Stimulated activated naive B cell treated with anti-CD40 and anti-IgM and Interleukin-4, amounts not matched to agents 10 μg/mL and 1 μg/mL and 100 μg/mL, for 72 hours (primary cell): ENCODE measurements at regions not wholly inside any gene's neighbourhood (a gene's known extent, or its start where the extent isn't known, plus 50 kb on each side); places are given as distances from the start of the nearest gene placed in this dataset.

Source experiments
- ATAC-seq, 2 donors: fragments of 150-1000 bp; cut with Tn5 transposase; replicated peaks; 2 replicates each; pipeline ENCODE4 v1.10.0; 2021; ENCODE audit warnings: moderate library complexity in 1 of 2
- DNase-seq: peaks from one replicate; pipeline ENCODE4 v3.0.0; 2021
- H3K27ac Mint-ChIP-seq: one replicate; pipeline ENCODE4 v1.8.0; 2022; ENCODE audit warnings: mild to moderate bottlenecking, mixed read lengths
- H3K27me3 Mint-ChIP-seq, 2 donors: one replicate each; pipeline ENCODE4 v1.8.0; 2022; ENCODE audit warnings: mixed read lengths in 2 of 2
- H3K36me3 Mint-ChIP-seq, 2 donors: one replicate each; pipeline ENCODE4 v1.8.0; 2022; ENCODE audit warnings: mixed read lengths in 2 of 2, mild to moderate bottlenecking in 1 of 2
- H3K4me1 Mint-ChIP-seq, 2 donors: one replicate each; pipeline ENCODE4 v1.8.0; 2022; ENCODE audit warnings: mixed read lengths in 2 of 2, mild to moderate bottlenecking in 1 of 2
- H3K4me3 Mint-ChIP-seq, 2 donors: one replicate each; pipeline ENCODE4 v1.8.0; 2022; ENCODE audit warnings: mild to moderate bottlenecking in 2 of 2, mixed read lengths in 2 of 2, moderate library complexity in 1 of 2
- H3K9me3 Mint-ChIP-seq, 2 donors: one replicate each; pipeline ENCODE4 v1.8.0; 2022; ENCODE audit warnings: mixed read lengths in 2 of 2, mild to moderate bottlenecking in 1 of 2

GRCh38 chr1:239507826-239508225, 121.5 kb downstream of the CHRM3 start:
- ATAC-seq (no peak), DNase-seq (no peak)
- H3K36me3 Mint-ChIP-seq = no peaks in the 10 kb centered on the region
- no peak overlapping the region for H3K27ac Mint-ChIP-seq
- no peak overlapping the region for H3K4me3 Mint-ChIP-seq
- no peaks in the 10 kb centered on the region for H3K27me3 Mint-ChIP-seq
- no peaks in the 10 kb centered on the region for H3K4me1 Mint-ChIP-seq
- H3K9me3 Mint-ChIP-seq = peaks cover 20 to 27% of the 10 kb centered on the region in 2 donors

- Mint-ChIP-seq H3K27ac (no peak overlapping the region), H3K4me3 (no peak overlapping the region), H3K27me3 (no peaks in the 10 kb centered on the region), H3K36me3 (no peaks in the 10 kb centered on the region), H3K9me3 (peaks cover 10 to 11% of the 10 kb centered on the region in 2 donors), H3K4me1 (no peaks in the 10 kb centered on the region)
- DNase-seq (no peak), ATAC-seq (no peak)
These were observed 125.5 kb downstream of the CHRM3 start for GRCh38 chr1:239511875-239512274.

- no peak for ATAC-seq
- Mint-ChIP-seq H3K4me3 (no peak overlapping the region), H3K4me1 (no peaks in the 10 kb centered on the region), H3K27me3 (no peaks in the 10 kb centered on the region), H3K36me3 (no peaks in the 10 kb centered on the region), H3K9me3 (peaks cover 0 to 4% of the 10 kb centered on the region in 2 donors), H3K27ac (no peak overlapping the region)
- DNase-seq = no peak
These were observed 130.2 kb downstream of the CHRM3 start for GRCh38 chr1:239516579-239516978.

- ATAC-seq = no peak
- no peak for DNase-seq
- Mint-ChIP-seq H3K27me3 (no peaks in the 10 kb centered on the region), H3K4me1 (no peaks in the 10 kb centered on the region), H3K27ac (no peak overlapping the region), H3K4me3 (no peak overlapping the region), H3K9me3 (no peaks in the 10 kb centered on the region), H3K36me3 (no peaks in the 10 kb centered on the region)
These were observed 140.0 kb downstream of the CHRM3 start for GRCh38 chr1:239526391-239526790.

GRCh38 chr1:239527051-239527693, 140.8 kb downstream of the CHRM3 start:
- Mint-ChIP-seq H3K27me3 (no peaks in the 10 kb centered on the region), H3K36me3 (no peaks in the 10 kb centered on the region), H3K4me1 (no peaks in the 10 kb centered on the region), H3K4me3 (no peak overlapping the region), H3K9me3 (no peaks in the 10 kb centered on the region), H3K27ac (no peak overlapping the region)
- DNase-seq (no peak), ATAC-seq (no peak)

GRCh38 chr1:239536165-239536849, 149.9 kb downstream of the CHRM3 start:
- ATAC-seq (no peak), DNase-seq (no peak)
- H3K36me3 Mint-ChIP-seq = no peaks in the 10 kb centered on the region
- H3K27me3 Mint-ChIP-seq = no peaks in the 10 kb centered on the region
- no peak overlapping the region for H3K4me3 Mint-ChIP-seq
- no peaks in the 10 kb centered on the region for H3K9me3 Mint-ChIP-seq
- H3K27ac Mint-ChIP-seq = no peak overlapping the region
- H3K4me1 Mint-ChIP-seq = no peaks in the 10 kb centered on the region

- Mint-ChIP-seq H3K4me3 (no peak overlapping the region), H3K36me3 (no peaks in the 10 kb centered on the region), H3K27me3 (no peaks in the 10 kb centered on the region), H3K27ac (no peak overlapping the region), H3K4me1 (no peaks in the 10 kb centered on the region), H3K9me3 (no peaks in the 10 kb centered on the region)
- DNase-seq (no peak), ATAC-seq (no peak)
These were observed 151.4 kb downstream of the CHRM3 start for GRCh38 chr1:239537795-239538194.

GRCh38 chr1:239538239-239538988, 152.0 kb downstream of the CHRM3 start:
- no peaks in the 10 kb centered on the region for H3K9me3 Mint-ChIP-seq
- ATAC-seq (no peak), DNase-seq (no peak)
- no peak overlapping the region for H3K4me3 Mint-ChIP-seq
- no peaks in the 10 kb centered on the region for H3K36me3 Mint-ChIP-seq
- no peak overlapping the region for H3K27ac Mint-ChIP-seq
- no peaks in the 10 kb centered on the region for H3K27me3 Mint-ChIP-seq
- no peaks in the 10 kb centered on the region for H3K4me1 Mint-ChIP-seq

- no peak overlapping the region for H3K27ac Mint-ChIP-seq
- H3K36me3 Mint-ChIP-seq = no peaks in the 10 kb centered on the region
- no peaks in the 10 kb centered on the region for H3K4me1 Mint-ChIP-seq
- DNase-seq = no peak
- no peaks in the 10 kb centered on the region for H3K9me3 Mint-ChIP-seq
- no peaks in the 10 kb centered on the region for H3K27me3 Mint-ChIP-seq
- ATAC-seq = no peak
- no peak overlapping the region for H3K4me3 Mint-ChIP-seq
These were observed 152.7 kb downstream of the CHRM3 start for GRCh38 chr1:239539051-239539450.

- Mint-ChIP-seq H3K27ac (no peak overlapping the region), H3K27me3 (no peaks in the 10 kb centered on the region), H3K36me3 (no peaks in the 10 kb centered on the region), H3K4me1 (no peaks in the 10 kb centered on the region), H3K4me3 (no peak overlapping the region), H3K9me3 (no peaks in the 10 kb centered on the region)
- ATAC-seq (peak in 1 of 2 donors; percentile 25), DNase-seq (no peak)
These were observed 153.4 kb downstream of the CHRM3 start for GRCh38 chr1:239539812-239540211.

GRCh38 chr1:239543873-239544272, 157.5 kb downstream of the CHRM3 start:
- H3K36me3 Mint-ChIP-seq = peaks cover 4 to 5% of the 10 kb centered on the region in 2 donors
- peaks cover 3 to 6% of the 10 kb centered on the region in 2 donors for H3K9me3 Mint-ChIP-seq

GRCh38 chr1:239545466-239545865, 159.1 kb downstream of the CHRM3 start:
- peaks cover 4 to 5% of the 10 kb centered on the region in 2 donors for H3K36me3 Mint-ChIP-seq
- H3K27ac Mint-ChIP-seq = no peak overlapping the region
- no peak for DNase-seq
- no peaks in the 10 kb centered on the region for H3K27me3 Mint-ChIP-seq
- H3K4me3 Mint-ChIP-seq = no peak overlapping the region
- ATAC-seq = no peak
- peaks cover 0 to 17% of the 10 kb centered on the region in 2 donors for H3K4me1 Mint-ChIP-seq
- peaks cover 3 to 7% of the 10 kb centered on the region in 2 donors for H3K9me3 Mint-ChIP-seq

More at GRCh38 chr1:239543873-239544272, 157.5 kb downstream of the CHRM3 start:
- no peak for ATAC-seq
- H3K4me3 Mint-ChIP-seq = no peak overlapping the region
- no peak overlapping the region for H3K27ac Mint-ChIP-seq
- H3K4me1 Mint-ChIP-seq = peaks cover 0 to 17% of the 10 kb centered on the region in 2 donors
- no peak for DNase-seq
- no peaks in the 10 kb centered on the region for H3K27me3 Mint-ChIP-seq

GRCh38 chr1:239547987-239548386, 161.6 kb downstream of the CHRM3 start:
- Mint-ChIP-seq H3K27ac (no peak overlapping the region), H3K9me3 (peaks cover 3 to 7% of the 10 kb centered on the region in 2 donors)

GRCh38 chr1:239550178-239550577, 163.8 kb downstream of the CHRM3 start:
- H3K4me1 Mint-ChIP-seq = peaks cover 0 to 17% of the 10 kb centered on the region in 2 donors
- ATAC-seq (no peak), DNase-seq (no peak)
- no peak overlapping the region for H3K4me3 Mint-ChIP-seq
- no peaks in the 10 kb centered on the region for H3K27me3 Mint-ChIP-seq
- H3K9me3 Mint-ChIP-seq = peaks cover 3 to 7% of the 10 kb centered on the region in 2 donors
- H3K27ac Mint-ChIP-seq = no peak overlapping the region
- H3K36me3 Mint-ChIP-seq = peaks cover 4 to 5% of the 10 kb centered on the region in 2 donors

More at GRCh38 chr1:239547987-239548386, 161.6 kb downstream of the CHRM3 start:
- Mint-ChIP-seq H3K36me3 (peaks cover 4 to 5% of the 10 kb centered on the region in 2 donors), H3K27me3 (no peaks in the 10 kb centered on the region), H3K4me1 (peaks cover 0 to 17% of the 10 kb centered on the region in 2 donors), H3K4me3 (peak overlapping the region; percentile 11 to 26)
- DNase-seq (no peak), ATAC-seq (peak; percentile 29 to 46)
